Iris pigment epithelial cell (primary cell): ENCODE measurements at regions not wholly inside any gene's neighbourhood (a gene's known extent, or its start where the extent isn't known, plus 50 kb on each side); places are given as distances from the start of the nearest gene placed in this dataset.
A peak's percentile ranks its signal among the peaks of the same experiment; 100 is the strongest.

ENCODE experiments used
- DNase-seq: peaks from one replicate; pipeline ENCODE4 v3.0.0-alpha.2; 2011; ENCODE audit warnings: low read depth

DNA sequence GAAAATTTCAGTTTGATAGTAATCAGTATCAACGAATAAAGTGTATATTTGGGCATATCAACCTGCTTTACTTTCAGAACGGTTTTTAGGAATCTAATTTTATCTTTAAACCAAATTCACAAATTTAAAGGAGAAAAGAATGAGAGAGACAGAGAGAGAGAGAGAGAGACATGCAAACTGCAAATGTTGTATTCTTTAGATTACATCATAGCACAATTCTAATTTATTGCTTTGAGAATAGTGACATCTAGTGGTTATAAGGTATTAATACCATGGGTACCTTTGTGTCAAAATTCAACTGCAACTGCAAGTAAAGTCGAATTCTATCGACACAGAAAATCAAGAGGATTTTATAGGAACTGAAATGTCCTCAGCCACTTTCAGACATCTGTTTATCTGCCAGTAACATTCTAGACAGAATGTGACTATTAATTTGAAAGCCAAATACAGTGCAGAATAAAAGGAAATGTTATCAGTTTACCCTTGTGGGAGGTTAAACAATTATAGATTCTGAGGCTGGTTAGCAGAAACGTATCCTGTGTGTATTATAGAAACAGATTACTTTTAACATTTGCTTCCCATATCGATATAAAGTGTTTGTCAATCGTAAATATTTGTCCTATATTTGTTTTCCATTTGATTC, 529.8 kb upstream of the VRK2 start:
- DNase-seq = peak; percentile 55

- no peak for DNase-seq
These were observed 523.3 kb upstream of the VRK2 start for GRCh38 chr2:57523304-57523703.

GRCh38 chr2:57527685-57528084, 518.9 kb upstream of the VRK2 start:
- no peak for DNase-seq

- DNase-seq = no peak
These were observed 518.1 kb upstream of the VRK2 start for GRCh38 chr2:57528499-57528898.

- no peak for DNase-seq
These were observed 512.2 kb upstream of the VRK2 start for GRCh38 chr2:57534358-57534757.

- no peak for DNase-seq
These were observed 509.9 kb upstream of the VRK2 start for GRCh38 chr2:57536535-57537231.

DNA sequence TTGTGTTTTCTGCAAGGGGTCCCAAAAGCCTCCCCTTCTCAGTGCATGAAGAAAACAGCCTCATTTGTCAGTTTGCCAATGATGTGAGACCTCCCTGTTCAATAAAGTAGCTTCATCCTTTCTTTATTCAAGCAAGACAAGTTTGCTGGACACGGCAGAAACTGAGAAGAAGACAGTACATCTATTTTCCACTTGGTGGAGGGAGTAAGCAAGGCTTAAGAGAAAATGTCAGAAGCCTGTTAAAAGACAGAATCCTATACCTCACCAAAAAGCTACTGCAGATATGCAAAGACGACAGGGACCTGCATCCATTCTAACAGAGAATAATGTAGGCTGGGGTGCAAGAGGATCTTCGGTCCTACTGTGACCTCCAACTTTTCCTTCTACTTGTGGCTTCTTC, 506.8 kb upstream of the VRK2 start:
- DNase-seq = no peak

DNA sequence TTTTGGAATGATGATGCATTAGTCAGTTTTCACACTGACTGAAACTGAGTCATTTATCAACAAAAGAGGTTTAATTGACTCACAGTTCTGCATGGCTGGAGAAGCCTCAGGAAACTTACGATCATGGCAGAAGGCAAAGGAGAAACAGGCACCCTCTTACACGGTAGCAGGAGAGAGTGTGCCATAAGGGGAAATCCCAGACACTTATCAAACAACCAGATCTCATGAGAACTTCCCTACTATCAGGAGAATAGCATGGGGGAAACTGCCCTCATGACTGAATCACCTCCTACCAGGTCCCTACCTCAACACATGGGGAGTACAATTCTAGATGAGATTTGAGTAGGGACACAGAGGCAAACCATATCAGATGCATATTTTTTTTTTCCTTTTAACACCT, 504.5 kb upstream of the VRK2 start:
- no peak for DNase-seq

DNA sequence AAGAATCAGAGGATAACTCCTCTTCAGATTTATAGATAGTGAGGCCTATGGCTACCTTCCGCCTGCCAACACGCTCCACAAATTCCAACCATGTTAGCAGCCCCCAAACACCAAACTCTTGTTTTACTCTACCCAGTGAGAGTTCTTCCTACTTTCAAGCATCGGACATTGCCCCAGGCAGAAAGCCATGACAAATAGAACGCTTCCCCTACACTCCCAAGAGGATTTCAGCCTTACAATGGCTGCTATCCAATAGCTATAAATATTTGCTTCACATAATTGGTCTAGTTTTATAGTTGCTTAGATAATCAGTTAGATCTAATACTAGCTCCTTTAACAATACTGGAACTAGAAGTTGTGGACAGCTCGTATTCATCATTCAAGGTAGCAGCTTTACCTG, 503.4 kb upstream of the VRK2 start:
- no peak for DNase-seq

DNA sequence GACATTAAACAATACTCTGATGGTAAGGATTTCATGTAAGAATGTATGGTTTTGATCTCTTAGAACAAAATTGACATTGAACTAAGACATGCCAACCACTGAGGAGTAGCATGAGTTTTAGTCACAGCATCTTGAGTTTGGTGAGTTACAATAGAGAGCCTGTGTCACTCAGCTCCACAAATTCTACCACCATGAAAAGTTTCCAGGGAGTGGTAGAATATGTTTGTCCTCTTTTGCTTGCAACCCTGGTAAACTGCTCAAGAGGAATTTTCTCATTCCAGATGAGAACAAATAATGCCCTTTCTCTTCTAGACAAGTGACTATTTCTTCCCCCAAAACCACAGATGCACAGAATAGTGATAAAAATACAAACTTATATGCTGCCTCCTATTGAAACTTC, 502.0 kb upstream of the VRK2 start:
- DNase-seq = no peak

DNA sequence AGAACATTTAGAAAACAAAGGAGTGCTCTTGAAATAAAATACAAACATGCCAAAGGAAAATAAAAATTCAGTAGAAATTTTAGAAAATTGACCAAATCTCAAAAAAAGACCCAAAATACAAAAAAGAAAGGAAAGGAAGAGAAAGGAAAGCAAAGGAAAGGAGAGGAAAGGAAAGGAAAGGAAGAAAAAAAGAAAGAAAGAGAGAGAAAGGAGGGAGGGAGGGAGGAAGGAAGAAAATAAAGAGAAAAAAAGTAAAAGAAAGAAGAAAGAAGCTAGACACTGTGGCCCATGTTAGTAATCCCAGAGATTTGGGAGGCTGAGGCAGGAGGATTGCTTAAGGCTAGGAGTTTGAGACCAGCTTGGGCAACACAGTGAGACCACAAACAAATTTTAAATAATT, 500.1 kb upstream of the VRK2 start:
- no peak for DNase-seq

- peak; percentile 25 for DNase-seq
These were observed 496.9 kb upstream of the VRK2 start for GRCh38 chr2:57549642-57550102.

DNA sequence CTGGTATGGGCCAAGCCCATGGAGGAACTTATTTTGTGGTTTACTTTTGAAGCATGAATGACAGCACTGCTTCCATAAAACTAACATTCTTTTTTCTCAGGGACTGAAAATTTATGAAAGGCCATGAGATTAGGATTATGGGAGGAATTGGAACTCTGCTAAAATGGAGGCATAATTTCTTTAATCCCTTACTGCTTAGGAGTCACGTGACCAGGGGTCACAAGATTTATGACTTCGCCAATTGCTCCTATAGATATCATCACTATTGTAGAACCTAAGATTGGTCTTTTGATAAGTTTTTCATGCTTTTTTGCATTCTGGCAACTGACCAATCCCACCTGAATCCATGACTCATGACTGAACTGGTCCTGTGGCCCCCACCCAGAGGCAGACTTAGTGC, 495.7 kb upstream of the VRK2 start:
- no peak for DNase-seq

GRCh38 chr2:57552885-57553284, 493.7 kb upstream of the VRK2 start:
- DNase-seq = peak; percentile 2

- no peak for DNase-seq
These were observed 492.3 kb upstream of the VRK2 start for GRCh38 chr2:57554348-57554747.

GRCh38 chr2:57558312-57558711, 488.3 kb upstream of the VRK2 start:
- no peak for DNase-seq

DNA sequence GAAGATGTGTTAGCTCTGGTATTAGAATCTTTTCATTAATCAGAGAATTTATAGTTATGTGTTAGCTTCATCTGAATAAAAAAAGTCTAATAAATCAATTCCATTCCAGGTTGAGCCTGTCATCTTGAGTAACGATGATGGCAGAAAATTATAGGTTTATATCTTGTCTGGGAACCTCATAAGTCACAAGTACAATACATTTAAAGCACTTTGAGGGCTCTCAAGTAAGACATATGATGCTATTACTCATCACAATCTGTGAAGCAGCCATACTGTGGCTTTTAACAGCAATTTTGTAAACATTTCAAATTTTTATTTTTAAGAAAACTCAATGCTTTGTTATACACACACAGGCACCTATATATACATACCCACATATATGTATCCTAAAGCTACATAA, 484.1 kb upstream of the VRK2 start:
- DNase-seq = no peak

DNA sequence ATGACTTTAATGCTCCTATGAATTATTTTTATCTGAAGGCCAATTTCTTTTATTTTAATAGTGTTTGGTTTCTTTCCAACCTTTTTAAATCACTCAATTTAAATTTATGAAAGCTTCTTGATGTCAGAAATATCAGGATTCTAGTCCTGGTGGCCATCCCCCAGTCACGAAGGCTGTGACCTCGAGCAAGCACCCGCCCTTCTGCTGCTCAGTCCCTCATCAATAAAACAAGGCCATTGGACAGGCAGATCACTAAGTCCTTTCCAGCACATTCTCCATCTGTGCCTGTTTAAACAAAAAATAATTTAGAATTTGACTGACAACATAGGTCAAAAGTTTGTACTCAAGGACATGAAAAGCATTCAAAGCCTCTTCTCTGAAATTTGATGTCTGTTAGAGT, 483.6 kb upstream of the VRK2 start:
- no peak for DNase-seq

DNA sequence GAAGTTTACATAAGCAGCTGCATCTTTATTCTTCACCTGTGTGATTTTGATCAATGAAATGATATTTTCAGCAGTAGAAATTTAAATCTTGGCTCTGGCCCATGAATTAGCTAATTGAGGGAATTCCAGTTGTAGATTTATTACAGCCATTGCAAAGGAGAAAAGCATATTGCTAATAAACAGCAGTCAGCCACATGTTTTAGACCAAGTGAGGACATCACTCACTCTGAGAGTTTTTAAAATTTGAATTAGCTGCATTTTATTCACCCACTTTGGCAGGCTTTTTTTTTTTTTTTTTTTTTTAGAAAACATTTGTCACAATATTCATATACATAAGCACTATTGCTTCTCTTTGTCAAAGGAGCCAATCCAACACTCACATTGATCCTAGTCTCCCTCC, 479.4 kb upstream of the VRK2 start:
- no peak for DNase-seq

- no peak for DNase-seq
These were observed 477.2 kb upstream of the VRK2 start for GRCh38 chr2:57569396-57569795.

- DNase-seq = no peak
These were observed 475.6 kb upstream of the VRK2 start for GRCh38 chr2:57570961-57571360.

DNA sequence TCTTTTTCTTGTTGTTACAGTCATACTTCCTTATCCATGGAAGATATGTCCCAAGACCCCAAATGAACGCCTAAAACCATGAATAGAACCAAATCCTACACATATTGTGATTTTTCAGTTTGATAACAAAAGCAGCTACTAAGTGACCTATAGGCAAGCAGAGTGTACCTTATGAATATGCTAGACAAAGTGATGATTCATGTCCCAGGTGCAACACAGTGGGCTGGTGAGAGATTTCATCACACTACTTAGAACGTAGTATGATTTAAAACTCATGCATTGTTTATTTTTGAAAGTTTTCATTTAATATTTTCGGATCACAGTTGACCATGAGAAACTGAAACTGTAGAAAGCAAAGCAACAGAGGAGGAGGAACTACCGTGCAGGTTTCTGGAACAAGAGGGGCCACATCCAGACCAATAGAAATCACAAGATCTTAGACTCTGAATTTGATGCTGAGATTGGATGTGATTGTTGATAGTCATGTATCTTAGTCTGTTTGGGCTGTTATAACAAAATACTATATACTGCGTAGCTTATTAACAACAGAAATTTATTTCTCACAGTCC, 470.8 kb upstream of the VRK2 start:
- no peak for DNase-seq

DNA sequence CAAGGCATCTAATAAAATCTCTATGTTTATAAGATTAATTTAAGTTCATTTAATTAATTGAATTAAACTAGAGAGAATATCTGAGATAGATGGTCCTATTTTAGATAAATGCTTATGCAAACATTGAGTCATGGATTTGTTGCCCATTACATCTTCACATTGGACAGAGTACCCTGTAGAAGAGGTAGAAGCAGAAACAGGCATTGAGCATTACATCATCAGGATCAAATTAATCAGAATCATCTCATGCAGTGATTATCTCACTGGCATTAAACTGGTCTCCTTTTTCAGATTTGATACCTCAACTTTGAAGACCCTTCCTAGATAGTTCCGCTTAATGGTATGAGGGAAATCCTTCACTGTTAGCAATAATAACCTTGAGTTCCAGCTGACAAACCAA, 469.6 kb upstream of the VRK2 start:
- no peak for DNase-seq

GRCh38 chr2:57597940-57598339, 448.7 kb upstream of the VRK2 start:
- no peak for DNase-seq
